GM13976 (cell line): ENCODE measurements at regions not wholly inside any gene's neighbourhood (a gene's known extent, or its start where the extent isn't known, plus 50 kb on each side); places are given as distances from the start of the nearest gene placed in this dataset.

Source experiments
- DNase-seq: peaks from one replicate; pipeline ENCODE4 v3.0.0; 2012; ENCODE audit warnings: low spot score
- CTCF ChIP-seq: IDR thresholded peaks from 2 replicates; pipeline ENCODE4 v1.5.1; 2012; ENCODE audit warnings: borderline replicate concordance, mild to moderate bottlenecking; ENCODE audit not compliant: insufficient read depth; ENCODE audit errors: extremely low read depth, missing control alignments, control extremely low read depth
- in situ Hi-C: fragments of 300-500 bp; cut with MboI; formaldehyde crosslinking; loops from one replicate; pipeline ENCODE4 v1.12.0; 2022; ENCODE audit warnings: low sequenced_read_pairs, mixed read lengths, inconsistent platforms; ENCODE audit not compliant: unreplicated experiment

- TF ChIP-seq CTCF = no peak
- in situ Hi-C loops = no loop called here
- no peak for DNase-seq
These were observed 2791.0 kb upstream of the PCDH20 start for GRCh38 chr13:64206430-64207225.

DNA sequence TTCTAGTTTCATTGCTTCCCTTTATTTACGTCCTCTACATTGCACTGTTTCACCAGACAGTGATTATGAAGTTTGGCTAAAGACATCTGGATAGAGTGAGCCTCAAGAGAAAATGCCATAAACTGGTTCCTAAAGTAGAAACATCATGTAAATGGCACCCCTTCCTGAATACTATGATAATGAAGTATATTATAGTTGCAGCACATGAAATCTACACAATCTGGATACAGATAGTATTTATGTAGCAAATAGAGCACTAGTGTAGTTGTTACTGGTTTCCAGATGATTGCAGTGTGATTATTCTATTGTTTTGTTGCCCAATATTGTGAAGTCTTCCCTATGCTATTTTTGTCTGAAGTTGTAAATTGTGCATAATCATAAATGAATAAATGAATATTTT, 2786.9 kb upstream of the PCDH20 start:
- in situ Hi-C loops = no loop called here
- no peak for TF ChIP-seq CTCF

GRCh38 chr13:64197232-64197631, 2781.6 kb upstream of the PCDH20 start:
- in situ Hi-C loops = no loop called here
- no peak for TF ChIP-seq CTCF
- no peak for DNase-seq

More for the DNA sequence above, 2786.9 kb upstream of the PCDH20 start:
- DNase-seq = no peak

DNA sequence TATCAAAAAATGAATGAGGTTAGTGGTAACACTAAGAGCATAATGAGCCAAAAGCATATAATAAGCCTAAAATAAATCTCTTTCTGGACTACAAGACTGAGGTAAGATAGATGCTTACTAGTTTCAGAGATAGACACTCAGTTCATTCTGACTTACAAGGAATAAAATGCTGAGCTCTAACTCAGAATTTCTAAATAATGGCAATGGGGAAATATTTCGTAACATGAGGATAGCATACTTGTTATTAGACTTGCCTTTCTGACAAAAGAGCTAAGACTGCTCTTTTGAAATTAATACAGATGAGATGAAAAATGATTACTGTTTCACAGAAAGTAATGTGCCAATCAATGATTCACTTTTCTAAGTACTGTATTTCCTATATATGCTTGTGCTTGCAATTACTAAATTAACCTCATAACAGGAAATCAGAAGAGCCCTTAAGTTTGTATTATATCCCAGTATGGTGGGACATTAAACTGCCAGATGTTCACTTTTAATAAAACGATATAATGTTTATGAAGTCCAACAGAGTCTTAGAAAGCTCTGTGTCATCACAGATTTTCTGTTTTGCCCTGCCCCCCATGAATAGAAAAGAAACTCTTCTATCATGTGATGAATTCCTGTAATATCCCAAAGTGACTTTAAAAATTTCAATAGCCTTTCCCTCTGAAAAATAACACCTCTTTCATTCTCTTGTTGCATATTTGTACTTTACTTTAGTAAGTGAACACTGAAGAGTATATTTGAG, 2771.0 kb upstream of the PCDH20 start:
- in situ Hi-C loops = no loop called here

DNA sequence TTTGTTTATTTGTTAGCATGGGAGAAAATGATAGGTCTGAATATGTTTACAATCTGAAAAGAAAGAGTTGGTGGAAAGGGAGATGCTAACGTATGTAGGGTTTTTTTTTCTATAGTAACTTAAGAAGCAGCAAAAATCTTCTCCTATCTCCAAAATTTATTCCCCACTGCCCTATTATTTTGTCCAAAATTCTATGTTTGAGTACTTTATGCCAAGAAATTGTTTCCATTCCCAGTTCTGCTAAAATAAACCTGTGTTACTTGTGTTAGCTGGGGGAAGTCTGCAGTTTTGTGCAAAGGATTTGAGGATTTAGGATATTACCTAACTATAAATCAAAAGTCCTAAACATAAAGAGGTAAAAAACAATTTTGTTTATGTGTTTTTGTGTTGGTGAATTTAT, 2770.4 kb upstream of the PCDH20 start:
- in situ Hi-C loops = no loop called here
- DNase-seq = no peak
- no peak for TF ChIP-seq CTCF

More for the DNA sequence above, 2771.0 kb upstream of the PCDH20 start:
- no peak for TF ChIP-seq CTCF
- no peak for DNase-seq

GRCh38 chr13:64180756-64181155, 2765.1 kb upstream of the PCDH20 start:
- in situ Hi-C loops = no loop called here
- no peak for DNase-seq
- no peak for TF ChIP-seq CTCF

GRCh38 chr13:64165826-64166225, 2750.2 kb upstream of the PCDH20 start:
- no peak for DNase-seq
- in situ Hi-C loops = no loop called here
- TF ChIP-seq CTCF = no peak
